ENCODE measurements at regions not wholly inside any gene's neighbourhood (a gene's known extent, or its start where the extent isn't known, plus 50 kb on each side); places are given as distances from the start of the nearest gene placed in this dataset.

DNA sequence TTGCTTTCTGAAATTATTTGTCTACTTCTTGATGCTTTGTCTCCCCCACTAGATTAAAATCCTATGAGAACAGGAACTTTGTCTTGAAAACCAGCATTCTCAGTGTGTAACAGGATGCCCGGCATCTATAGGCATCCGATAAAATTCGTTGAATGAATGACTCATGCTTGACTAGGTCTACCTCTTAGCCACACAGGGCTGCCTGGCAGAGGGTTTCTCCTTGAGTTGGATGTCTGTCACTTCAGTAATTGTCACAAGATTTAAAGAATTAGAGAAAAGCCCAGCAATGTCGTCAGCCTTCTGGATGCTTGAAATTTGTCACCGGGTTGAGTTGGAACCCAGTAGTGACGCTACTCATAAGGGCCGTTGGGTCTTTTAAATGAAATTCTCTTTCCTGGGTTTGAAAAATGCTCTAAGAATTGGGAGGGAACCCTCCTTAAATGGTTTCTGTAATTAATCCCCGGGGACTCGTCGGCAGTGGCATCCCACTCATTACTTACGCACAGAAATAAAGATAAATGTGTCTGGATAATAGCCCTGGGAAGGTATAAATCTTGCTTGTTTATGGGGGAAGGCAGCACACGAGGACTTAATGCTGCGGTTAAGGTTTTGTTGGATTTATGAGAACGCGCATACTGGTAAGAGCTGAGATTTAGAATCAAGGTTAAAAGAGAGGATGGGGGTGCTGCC lies 194.1 kb downstream of the AACS start:
- no peaks in the 10 kb centered on the region for H3K9me3 ChIP-seq
- no peak overlapping the region for H3K4me3 ChIP-seq
- peaks cover 0 to 4% of the 10 kb centered on the region in 2 donors for H3K27me3 ChIP-seq
- intact Hi-C loops (cut with DNase I) = no loop called here
- H3K4me1 ChIP-seq = no peaks in the 10 kb centered on the region
- 65% methylated on average over 15 of the region's 15 CpGs for WGBS (ENCODE audit: insufficient coverage, low coverage, low lambda C conversion rate, missing lambda C conversion rate)
- H3K27ac ChIP-seq = no peak overlapping the region
- DNase-seq = no peak
- no peaks in the 10 kb centered on the region for H3K36me3 ChIP-seq
- no peak for ATAC-seq
- TF ChIP-seq, protein P1, sequence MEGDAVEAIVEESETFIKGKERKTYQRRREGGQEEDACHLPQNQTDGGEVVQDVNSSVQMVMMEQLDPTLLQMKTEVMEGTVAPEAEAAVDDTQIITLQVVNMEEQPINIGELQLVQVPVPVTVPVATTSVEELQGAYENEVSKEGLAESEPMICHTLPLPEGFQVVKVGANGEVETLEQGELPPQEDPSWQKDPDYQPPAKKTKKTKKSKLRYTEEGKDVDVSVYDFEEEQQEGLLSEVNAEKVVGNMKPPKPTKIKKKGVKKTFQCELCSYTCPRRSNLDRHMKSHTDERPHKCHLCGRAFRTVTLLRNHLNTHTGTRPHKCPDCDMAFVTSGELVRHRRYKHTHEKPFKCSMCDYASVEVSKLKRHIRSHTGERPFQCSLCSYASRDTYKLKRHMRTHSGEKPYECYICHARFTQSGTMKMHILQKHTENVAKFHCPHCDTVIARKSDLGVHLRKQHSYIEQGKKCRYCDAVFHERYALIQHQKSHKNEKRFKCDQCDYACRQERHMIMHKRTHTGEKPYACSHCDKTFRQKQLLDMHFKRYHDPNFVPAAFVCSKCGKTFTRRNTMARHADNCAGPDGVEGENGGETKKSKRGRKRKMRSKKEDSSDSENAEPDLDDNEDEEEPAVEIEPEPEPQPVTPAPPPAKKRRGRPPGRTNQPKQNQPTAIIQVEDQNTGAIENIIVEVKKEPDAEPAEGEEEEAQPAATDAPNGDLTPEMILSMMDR (IDR thresholded peaks at IDR 0.05) = no peak
- TF ChIP-seq POLR2A (IDR thresholded peaks at IDR 0.05) = no peak

DNA sequence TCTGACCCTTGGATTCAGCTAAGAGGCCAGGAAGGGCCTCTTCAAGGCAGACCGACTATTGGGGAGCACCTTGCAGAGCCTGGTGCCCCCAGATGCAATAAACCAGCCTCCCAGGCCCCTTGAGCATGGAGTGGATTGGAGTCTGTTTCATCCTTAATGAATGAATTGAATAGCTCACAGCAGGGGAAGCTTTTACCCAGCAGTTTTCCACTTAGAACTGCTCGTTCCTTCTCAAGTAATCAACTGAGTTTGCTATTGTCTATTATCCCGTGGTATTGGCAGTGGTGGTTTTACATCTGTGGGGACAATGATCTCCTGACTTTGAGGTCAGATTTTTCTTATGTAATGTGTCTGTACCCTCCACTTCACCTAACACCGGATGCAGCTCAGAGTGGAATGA lies 197.6 kb downstream of the AACS start:
- H3K36me3 ChIP-seq = no peaks in the 10 kb centered on the region
- peaks cover 0 to 4% of the 10 kb centered on the region in 2 donors for H3K27me3 ChIP-seq
- intact Hi-C loops (cut with DNase I) = no loop called here
- WGBS (ENCODE audit: insufficient coverage, low coverage, low lambda C conversion rate, missing lambda C conversion rate) = 51% methylated on average over 4 of the region's 4 CpGs
- TF ChIP-seq, protein P1 (IDR thresholded peaks at IDR 0.05) = no peak
- TF ChIP-seq POLR2A (IDR thresholded peaks at IDR 0.05) = no peak
- no peak for DNase-seq
- H3K4me1 ChIP-seq = no peaks in the 10 kb centered on the region
- H3K4me3 ChIP-seq = no peak overlapping the region
- ATAC-seq = no peak
- H3K9me3 ChIP-seq = no peaks in the 10 kb centered on the region
- no peak overlapping the region for H3K27ac ChIP-seq

DNA sequence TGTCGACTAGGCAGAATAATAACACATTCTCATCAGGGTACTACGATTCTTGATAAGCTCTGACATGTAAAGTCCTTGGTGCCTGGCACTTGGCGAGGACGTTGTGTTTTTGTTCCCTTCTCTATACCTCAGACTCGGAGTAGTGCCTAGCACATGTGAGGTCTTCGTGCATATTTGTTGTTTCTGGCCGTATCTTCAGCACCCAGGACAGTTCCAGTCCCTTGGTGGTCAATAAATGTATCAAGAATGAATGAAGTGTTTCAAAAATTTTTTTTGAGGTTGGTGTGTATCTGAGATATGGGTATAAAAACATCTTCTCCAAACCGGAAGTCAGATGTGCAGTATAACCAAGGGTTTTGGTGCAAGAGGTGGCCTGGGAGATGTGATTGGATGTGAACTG lies 198.2 kb downstream of the AACS start:
- TF ChIP-seq, protein P1 (IDR thresholded peaks at IDR 0.05) = no peak
- TF ChIP-seq POLR2A (IDR thresholded peaks at IDR 0.05) = no peak
- H3K9me3 ChIP-seq = no peaks in the 10 kb centered on the region
- ATAC-seq (no peak), DNase-seq (no peak)
- H3K27me3 ChIP-seq = peaks cover 0 to 4% of the 10 kb centered on the region in 2 donors
- no peak overlapping the region for H3K27ac ChIP-seq
- intact Hi-C loops (cut with DNase I) = no loop called here
- H3K4me3 ChIP-seq = no peak overlapping the region
- H3K36me3 ChIP-seq = no peaks in the 10 kb centered on the region
- H3K4me1 ChIP-seq = no peaks in the 10 kb centered on the region
- 68% methylated on average over 8 of the region's 8 CpGs for WGBS (ENCODE audit: insufficient coverage, low coverage, low lambda C conversion rate, missing lambda C conversion rate)

DNA sequence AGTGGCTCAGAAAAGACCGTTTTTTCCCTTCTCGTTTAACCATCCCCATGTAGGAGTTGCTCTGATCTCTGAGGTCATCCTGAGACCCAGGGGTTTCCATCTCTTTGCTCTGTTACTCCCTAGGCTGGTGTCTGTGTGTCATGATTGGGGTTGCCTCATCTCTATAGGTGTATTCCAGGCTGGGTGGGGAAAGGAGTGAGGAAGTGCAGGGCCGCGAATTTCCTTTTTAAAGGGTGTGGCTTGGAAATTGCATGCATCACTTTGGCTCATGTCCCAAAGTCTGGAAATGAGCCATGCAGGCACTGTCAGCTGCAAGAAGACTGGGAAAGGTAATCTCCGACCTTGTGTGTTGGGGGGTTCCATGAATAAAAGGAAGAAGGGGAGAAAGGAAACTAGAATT lies 201.9 kb downstream of the AACS start:
- ATAC-seq (no peak), DNase-seq (no peak)
- Histone ChIP-seq H3K9me3 (no peaks in the 10 kb centered on the region), H3K4me3 (no peak overlapping the region), H3K27ac (no peak overlapping the region), H3K4me1 (no peaks in the 10 kb centered on the region), H3K27me3 (peaks cover 0 to 4% of the 10 kb centered on the region in 2 donors), H3K36me3 (no peaks in the 10 kb centered on the region)
- 47% methylated on average over 5 of the region's 5 CpGs for WGBS (ENCODE audit: insufficient coverage, low coverage, low lambda C conversion rate, missing lambda C conversion rate)
- TF ChIP-seq POLR2A (IDR thresholded peaks at IDR 0.05) = no peak
- TF ChIP-seq, protein P1 (IDR thresholded peaks at IDR 0.05) = no peak
- intact Hi-C loops (cut with DNase I) = no loop called here
